ENCODE measurements at regions not wholly inside any gene's neighbourhood (a gene's known extent, or its start where the extent isn't known, plus 50 kb on each side); places are given as distances from the start of the nearest gene placed in this dataset.

DNA sequence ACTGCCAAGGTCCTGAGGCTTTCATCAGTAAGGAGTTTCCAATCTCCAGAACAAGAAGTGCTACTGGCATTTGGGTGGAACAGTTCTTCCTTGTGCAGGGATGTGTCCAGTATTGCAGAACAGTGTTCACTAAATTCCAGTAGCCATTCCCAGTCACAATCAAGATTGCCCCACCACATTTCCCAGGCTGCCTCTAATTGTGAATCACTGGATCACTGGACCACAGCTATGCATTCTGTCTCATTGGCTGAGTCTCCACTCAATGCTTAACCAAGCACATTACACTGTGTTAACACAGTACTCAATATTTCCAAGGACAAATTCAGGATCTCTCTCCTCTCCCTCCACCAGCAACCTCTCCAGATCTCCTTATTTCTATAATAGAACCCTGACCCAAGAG lies 160.2 kb upstream of the CCDC150 start:
- no peak for DNase-seq (ENCODE audit: extremely low read depth, low read depth)

DNA sequence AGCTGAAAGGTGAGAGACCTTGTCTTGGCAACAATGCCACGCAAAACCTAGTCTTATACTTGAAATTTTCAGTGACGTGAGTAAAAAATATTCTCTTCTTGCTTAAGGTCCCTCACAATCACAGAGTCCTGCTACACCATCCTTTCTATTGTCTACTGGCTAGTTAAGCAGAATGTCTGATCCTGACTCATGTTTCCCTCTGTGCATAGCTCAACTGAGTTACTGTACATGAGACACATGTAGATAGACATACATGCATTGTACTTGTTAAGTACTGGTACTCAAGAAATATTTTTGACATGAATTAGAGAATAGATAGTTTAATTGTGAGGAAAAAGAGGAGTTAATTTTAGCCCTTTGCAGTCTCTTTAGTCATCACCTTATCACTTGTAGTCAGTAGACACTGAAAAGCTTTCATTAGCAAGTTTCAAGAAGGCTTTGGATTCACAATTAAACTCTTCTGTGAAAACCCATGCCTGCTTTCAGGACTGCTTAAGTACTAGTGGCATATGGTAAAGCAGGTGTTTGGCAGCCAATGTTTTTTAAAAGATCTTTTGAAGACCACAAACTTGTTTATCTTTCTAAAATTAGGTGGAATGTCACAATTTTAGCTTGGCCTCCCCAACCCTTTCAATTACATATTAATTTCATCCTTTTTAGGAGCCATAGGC lies 158.7 kb upstream of the CCDC150 start:
- DNase-seq (ENCODE audit: extremely low read depth, low read depth), result no peak

DNA sequence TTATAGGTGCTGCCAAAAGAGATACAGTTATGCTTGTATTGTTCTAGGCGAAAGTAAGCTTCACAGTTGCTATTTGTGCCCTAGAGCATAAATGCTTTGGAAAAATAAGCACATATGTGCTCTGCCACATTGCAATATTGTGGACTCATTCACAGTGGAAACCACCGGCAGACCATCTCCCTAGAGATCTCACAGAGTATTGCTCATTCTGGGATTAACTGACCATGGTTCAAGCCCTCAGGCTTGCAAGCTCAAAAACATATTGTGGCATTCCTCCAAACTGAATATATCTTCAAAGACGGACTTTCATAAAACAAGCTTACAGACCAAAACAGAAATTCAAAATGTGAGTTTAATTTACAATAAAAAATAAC lies 158.2 kb upstream of the CCDC150 start:
- DNase-seq (ENCODE audit: extremely low read depth, low read depth), result no peak

DNA sequence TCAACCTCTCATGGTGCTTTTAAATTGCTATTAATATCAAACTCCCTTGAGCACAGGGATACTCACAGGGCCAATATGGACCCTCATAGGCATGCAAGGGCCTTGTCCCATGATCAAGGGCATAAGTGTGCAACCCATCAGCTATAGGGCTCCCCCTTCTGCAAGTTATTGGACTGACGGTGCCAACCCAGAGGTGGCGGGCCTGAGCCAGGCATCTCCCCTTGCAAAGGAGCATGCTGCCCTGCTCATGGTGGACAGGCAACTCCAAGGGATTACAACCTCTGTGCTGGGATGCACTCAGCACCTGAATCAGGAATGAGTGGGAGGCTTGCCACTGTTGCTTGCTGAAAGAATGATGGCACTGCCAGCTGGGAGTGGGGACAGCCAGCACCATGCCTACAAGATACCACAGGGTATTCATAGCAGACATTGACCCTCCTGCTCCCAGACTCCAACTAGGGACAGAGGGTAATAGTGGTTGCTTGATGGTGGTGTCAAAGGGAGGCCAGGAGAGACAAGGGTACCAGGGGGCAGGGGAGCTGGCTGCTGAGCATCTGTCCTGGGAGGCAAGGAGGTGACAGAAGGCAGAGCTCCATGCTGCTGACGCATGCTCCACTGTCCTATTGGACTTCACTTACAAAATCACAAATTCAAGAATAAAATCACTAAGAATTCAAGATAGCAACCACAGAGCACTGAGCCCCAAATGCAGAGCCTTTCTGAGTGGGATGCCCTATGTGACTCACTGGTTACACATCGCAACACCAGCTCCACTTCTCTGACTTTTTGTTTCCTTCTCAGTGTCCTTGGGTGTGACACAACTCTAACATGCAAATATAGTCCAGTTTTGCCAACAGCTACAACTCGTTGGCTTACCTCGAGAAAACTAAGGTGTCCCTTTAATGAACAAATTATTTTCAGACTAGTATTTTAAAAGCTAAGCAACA lies 157.1 kb upstream of the CCDC150 start:
- no peak for DNase-seq (ENCODE audit: extremely low read depth, low read depth)

DNA sequence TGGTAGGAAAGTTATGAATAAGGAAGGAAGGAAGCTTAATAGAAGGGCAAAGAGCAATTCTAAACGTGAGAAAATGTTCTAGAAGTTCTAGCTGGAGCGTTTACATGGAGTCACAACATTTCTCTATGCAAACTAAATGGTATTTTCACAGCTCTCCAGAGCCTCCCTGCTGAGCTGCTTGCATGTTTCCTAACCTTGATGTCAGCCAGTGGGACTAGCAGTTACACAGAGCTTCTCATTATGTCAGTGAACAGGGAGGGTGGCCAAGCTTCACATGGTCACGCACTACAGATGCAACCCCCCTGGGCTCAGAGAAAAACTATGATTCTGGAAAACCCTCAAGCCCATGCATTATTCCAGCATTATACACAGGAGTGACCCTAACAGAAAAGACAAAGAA lies 153.4 kb upstream of the CCDC150 start:
- no peak for DNase-seq (ENCODE audit: extremely low read depth, low read depth)

DNA sequence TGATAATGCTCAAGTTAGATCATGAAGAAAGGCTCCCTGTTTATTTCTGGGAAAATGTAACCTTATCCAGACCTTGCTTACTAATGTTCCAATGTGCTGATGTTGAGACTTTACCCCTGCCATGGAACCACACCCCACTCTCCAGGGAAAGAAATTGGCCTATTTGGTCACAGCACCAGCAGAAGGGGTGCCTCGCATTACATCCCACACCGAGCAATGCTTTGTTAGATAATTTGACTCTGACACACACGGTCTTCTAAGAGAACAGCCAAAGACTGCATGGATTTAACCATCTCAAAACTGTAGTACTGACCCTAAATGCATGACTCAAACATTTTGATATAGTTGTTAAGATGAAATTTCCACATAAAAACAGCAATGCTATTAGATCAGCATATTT lies 152.1 kb upstream of the CCDC150 start:
- DNase-seq (ENCODE audit: extremely low read depth, low read depth), result no peak

DNA sequence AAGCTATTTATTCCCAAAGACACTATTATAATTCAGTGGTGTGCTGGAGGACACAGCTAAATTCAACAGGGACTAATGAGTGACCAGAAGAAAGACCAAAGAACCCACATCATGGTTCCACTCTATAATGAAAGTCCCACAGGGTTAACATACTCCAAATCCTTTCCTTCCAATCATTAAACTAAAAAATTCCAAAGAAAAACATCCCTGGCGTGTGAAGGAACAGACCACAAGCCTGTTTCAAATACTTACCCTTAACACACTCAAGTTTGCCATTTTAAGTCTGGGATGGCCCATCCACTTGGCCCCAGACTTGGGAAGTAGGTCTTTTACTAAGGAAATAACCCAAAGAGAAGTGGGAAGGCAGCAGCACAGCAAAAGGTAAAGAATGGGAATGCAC lies 150.1 kb upstream of the CCDC150 start:
- DNase-seq (ENCODE audit: extremely low read depth, low read depth), result no peak

DNA sequence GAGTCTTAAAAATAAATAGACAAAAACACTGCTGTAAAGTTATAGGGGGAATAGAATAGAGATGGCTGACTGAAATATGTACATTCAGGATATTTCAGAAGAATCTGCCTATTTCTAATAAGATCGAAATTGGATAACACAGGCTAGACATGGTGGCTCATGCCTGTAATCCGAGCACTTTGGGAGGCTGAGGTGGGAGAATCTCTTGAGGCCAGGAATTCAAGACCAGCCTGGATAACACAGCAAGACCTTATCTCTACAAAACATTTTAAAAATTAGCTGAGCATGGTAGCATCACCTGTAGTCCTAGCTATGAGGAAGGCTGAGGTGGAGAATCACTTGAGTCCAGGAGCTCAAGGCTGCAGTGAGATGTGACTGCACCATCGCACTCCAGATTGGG lies 146.6 kb upstream of the CCDC150 start:
- no peak for DNase-seq (ENCODE audit: extremely low read depth, low read depth)

DNA sequence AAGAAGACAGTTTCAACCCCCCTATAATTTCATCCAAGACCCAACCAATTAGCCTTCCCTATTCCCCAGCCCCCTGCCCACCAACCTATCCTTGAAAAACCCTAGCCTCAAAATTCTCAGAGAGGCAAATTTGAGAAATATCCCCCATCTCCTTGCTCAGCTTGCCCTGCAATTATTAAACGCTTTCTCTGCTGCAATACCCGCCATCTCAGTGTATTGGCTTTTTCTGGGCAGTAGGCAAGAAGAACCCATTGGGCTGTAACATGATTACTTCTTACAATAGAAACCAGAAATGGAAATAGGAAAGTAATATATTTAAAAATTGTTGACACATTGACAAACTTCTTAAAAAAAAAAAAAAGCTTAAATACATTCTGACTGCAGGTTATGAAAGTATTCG lies 140.6 kb upstream of the CCDC150 start:
- no peak for DNase-seq (ENCODE audit: extremely low read depth, low read depth)

DNA sequence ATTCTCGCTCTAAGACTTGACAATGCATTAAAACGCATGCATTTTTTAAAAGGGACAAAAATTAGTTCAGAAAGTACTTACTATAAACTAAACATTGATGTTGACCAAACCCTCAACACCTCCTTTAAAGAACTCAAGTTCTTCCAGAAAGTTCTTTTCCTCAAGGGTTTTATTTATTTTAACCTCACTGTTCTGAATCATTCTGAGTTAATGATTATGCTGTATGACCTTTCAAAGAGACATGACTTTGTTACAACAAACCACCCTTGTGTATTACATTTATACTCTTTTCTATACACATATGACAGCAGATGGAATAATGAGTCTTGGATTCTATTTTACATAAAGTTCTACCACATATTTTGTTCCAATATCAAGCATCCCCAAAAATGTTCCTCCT lies 139.8 kb upstream of the CCDC150 start:
- no peak for DNase-seq (ENCODE audit: extremely low read depth, low read depth)

DNA sequence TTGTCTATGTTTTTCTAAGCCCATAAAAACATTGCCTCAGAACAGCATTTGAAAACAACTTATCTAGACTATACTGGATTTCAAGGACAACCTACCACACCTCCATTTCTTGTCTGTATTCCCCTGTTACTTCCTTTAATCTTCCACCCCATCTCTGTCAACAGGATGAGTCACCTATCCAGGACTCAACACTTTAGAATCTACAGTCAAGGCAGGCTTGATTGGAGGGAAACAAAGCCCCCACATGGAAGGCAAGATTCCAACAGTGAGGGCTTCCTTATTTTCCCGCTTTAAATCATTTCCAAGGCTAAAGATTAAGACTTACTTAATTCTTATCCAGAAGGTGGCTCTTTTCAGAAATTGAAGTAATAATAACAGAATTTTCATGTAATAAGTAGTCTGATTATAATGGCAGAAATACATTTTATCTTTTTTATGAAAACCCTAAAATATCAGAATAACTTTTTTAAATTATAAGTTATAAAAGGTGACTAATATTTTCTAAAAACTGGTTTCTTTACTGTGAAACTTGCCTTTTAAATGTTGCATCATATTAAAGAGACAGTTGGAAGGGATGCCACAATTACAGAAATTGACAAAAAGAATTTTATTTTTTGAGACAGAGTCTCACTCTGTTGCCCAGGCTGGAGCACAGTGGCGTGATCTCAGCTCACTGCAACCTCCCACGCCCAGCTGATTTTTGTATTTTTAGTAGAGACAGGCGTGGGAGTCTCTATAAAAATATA lies 138.7 kb upstream of the CCDC150 start:
- peak; percentile 27 for DNase-seq (ENCODE audit: extremely low read depth, low read depth)

DNA sequence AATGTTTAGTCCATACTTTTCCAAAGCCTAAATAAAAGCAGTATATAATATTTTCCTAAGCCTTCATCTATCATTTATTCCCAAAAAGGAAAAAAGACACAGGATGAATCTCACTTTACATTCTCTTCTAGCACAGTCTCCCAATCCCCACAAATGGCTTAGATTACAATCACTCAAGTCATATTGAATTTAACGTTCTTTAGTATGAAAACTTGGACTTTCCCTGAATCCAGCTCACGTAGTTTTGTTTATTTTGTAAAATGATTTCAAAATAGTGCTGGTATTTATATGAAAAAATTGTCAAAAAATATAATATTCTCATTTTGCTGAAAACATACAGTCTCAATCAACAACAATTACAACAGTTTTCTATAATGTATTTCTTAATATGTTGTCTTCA lies 137.7 kb upstream of the CCDC150 start:
- DNase-seq (ENCODE audit: extremely low read depth, low read depth), result no peak

DNA sequence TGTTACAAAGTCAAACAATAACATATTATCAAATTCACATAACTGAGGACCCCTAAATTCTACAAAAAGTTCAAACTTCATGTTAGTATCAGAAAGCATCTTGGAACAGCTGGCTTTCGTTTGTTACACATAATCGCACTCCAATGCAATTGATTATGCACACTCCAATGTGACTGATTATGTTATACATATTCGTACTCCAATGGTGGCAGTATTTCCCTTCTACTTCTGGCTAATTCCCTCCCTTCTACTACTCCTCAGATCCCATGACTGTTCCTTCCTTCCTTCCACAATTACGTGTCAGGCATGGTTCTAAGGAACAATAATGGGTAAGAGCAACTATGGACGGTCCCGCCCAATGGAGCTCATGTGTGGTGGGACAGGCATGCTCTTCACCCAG lies 137.1 kb upstream of the CCDC150 start:
- DNase-seq (ENCODE audit: extremely low read depth, low read depth), result no peak

DNA sequence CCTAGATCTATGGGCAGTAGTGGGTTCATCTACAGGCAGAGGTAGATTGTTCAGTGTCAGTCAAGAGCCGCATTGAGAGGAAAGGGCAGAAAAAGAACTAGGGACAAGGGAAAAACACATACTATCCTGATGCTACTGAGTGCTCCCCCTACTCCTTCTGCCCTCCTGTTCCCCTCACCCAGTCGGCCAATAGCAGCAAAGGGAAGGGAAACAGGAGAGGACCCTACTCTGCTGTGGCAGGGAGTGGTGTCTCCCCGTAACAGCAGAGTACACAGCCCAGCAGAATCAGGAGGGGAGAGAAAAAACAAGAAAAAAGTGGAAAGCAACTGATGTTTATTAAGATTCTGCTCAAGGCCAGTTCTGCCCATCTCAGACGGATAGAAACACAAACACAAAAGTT lies 136.1 kb upstream of the CCDC150 start:
- no peak for DNase-seq (ENCODE audit: extremely low read depth, low read depth)

DNA sequence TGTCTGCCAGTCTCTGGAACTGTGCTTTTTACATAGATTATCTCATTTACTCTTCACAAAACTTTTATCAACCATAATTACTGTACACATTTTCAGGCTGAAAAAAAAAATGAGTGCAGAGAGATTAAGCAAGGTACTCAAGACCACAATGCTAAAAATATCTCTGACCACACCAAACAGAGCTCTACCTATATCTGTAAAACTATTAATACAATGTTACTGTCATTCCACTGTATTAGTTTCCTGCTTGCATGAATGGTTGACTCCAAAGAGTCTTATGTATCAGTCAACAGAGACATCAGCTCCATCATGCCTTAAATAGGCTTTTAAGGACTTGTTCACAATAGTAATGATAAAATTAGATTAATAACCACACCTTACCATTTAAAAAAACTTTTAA lies 134.7 kb upstream of the CCDC150 start:
- DNase-seq (ENCODE audit: extremely low read depth, low read depth), result no peak

DNA sequence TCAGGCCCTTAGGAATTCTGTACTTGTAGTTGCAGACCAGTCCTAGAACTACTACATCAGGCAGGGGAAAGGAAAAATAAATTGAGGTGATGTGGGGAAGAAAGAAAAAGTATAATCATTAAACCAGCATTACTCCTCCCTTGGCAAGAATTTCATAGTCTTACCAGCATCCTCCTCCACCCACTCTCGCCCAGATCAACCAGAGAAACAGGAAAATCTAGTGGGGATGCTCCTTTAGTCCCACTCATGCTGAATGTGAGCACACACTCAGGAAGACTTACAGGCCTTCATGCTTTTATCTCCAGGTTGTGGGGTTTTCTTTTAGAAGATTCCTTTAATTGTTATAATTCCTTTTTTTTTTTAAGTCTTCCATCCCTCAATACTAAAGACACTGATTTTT lies 129.3 kb upstream of the CCDC150 start:
- no peak for DNase-seq (ENCODE audit: extremely low read depth, low read depth)

DNA sequence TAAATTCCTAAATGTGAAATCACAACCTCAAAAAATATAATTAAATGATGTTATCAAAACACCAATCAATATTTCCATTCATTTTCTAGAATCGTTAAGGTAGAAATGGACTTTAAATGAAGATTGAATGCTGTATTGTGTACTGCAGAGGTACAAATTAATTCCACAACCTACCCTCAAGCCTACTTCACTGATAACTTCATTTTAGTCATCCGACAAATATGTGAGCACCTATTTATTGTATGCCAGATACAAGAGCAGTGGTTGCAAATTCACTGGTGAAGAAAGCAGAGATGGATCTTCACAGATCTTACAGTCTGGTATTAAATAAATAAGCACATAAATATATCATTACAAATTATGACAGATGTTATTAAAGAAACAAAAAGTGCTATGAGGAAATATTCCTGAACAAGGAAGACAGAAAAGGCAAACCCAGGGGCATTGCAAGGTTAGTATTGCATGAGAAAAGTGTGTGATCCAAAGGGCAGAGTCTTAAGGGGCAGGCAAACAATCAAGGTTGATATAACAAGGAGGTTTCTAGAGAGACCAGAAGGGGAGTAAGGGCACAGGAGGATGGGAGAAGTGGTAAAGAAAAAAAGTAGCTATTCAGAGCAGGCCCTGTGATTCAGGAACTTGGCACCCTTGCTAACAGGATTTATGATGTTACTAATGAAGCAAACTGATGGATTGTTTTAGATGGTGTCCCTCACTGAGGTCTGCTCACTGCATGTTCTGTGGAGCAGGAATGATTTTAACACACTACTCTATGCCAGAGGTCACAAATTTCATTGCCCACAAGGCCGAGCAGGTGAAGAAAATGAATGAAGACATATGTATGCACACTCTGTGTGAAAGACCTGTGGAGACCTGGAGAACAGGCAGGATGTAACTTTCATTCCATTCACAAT lies 128.0 kb upstream of the CCDC150 start:
- DNase-seq (ENCODE audit: extremely low read depth, low read depth), result no peak

DNA sequence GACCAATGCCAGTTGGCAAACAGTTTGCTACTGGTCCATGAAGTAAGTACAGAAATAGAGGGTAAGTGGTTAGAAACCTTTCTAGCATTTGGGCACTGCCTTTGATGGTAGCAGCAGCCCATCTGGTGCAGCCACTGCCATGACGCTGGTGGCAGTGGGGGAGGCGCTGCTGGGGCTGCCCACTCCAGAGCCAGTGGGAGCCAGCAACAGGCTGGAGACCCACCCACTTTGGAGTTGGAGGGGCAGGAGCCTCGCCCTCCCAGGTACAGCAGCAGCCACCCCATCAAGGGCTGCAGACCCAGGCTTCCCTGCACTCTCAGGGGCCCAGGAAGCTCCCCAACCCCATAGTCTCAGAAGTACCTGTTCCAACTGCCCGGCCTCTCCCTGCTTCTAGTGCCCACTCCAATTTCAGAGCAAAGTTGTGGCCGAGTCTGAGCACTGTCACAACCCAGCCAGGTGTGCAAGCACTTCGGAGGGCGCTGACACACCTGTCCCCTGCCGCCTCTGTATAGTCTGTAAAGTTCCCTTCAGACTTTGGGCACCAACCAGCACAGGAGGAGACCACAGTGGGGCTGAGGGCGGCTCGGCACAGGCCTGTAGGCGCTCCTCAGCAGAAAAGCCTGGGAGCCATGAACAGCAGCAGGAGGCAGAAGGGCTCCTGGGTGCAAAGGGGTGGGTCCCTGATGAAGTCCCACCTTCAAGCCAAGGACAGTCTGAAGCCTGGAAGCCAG lies 125.6 kb upstream of the CCDC150 start:
- no peak for DNase-seq (ENCODE audit: extremely low read depth, low read depth)

DNA sequence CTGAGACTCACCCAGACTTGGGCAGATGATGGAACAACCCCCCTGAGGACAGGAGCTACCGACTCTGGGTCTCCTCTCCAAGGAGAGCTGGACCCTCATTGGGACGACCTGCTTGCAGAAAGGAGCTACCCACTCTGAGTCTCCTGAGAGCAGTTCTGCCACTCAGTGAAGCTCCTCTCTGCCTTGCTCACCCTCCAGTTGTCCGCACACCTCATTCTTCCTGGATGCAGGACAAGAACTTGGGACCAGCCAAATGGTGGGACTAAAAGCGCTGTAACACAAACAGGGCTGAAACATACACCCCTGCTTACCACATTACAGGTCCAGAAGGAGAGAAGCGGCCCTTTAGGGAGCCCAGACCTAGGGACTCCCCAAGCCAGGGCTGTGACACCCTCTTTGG lies 124.9 kb upstream of the CCDC150 start:
- no peak for DNase-seq (ENCODE audit: extremely low read depth, low read depth)

DNA sequence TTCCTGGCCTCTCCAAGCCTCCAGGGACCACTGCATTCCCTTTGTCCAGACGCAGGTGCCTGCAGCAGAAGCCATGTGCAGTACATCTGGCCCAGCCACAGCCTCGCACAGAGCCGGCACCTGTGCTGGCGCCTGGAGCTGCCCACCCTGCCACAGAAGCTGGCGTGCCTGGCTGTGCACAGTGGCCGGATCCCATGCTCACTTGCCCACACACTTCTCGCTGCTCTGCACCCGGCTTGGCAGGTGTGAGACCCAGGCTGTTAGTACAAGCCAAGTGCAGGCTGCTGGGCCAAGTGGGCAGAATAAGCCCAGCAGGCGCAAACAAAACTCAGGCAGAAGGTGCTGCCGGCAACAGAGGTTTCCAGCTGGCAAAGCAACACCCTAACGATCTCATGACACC lies 124.5 kb upstream of the CCDC150 start:
- no peak for DNase-seq (ENCODE audit: extremely low read depth, low read depth)
